Cardiac fibroblast (primary cell): ENCODE measurements at regions not wholly inside any gene's neighbourhood (a gene's known extent, or its start where the extent isn't known, plus 50 kb on each side); places are given as distances from the start of the nearest gene placed in this dataset.

Experiments
- DNase-seq, 2 donors: peaks; one replicate each; pipeline versions ENCODE4 v3.0.0 to v3.0.0-alpha.2; 2010; ENCODE audit warnings: low read depth in 2 of 2
- H3K4me3 ChIP-seq, 2 donors: replicated peaks in 1 of 2; 1 replicate in 1 of 2; 2 replicates in 1 of 2; pipeline ENCODE4 v1.5.1; 2011; ENCODE audit warnings: low read depth in 2 of 2, low read length in 2 of 2, mild to moderate bottlenecking in 2 of 2, moderate library complexity in 1 of 2
- TF ChIP-seq, protein P1 (sequence below): IDR thresholded peaks from one replicate; pipeline ENCODE4 v1.5.1; 2011; ENCODE audit warnings: low read depth, mild to moderate bottlenecking, low read length, inconsistent platforms

DNA sequence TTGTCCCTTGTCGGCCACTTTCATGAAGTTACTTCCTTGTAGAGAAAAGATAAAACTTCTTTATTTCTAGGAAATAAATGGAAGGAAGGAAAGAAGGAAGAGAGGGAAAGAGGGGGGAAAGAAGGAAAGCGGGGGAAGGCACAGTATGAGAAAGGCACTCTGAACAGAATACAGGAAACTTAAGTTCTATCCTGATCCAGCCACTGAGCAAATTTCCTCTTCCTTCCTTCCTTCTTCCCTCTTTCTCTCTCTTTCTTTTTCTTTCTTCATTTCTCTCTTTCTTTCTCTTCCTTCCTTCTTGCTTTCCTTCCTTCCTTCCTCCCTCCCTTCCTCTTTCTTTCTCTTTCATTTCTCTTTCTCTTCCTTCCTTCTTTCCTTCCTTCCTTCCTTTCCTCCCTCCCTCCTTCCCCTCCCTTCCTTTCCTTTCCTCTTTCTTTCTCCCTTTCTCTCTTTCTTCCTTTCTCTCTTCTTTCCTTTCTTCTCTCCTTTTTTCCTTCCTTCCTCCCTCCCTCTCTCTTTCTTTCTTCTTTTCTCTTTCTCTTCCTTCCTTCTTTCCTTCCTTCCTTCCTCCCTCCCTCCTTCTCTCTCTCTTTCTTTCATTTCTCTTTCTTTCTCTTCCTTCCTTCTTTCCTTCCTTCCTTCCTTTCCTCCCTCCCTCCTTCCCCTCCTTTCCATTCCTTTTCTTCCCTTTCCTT, 240.2 kb upstream of the BRINP1 start:
- no peak overlapping the region for H3K4me3 ChIP-seq
- DNase-seq: no peak
- TF ChIP-seq, protein P1, sequence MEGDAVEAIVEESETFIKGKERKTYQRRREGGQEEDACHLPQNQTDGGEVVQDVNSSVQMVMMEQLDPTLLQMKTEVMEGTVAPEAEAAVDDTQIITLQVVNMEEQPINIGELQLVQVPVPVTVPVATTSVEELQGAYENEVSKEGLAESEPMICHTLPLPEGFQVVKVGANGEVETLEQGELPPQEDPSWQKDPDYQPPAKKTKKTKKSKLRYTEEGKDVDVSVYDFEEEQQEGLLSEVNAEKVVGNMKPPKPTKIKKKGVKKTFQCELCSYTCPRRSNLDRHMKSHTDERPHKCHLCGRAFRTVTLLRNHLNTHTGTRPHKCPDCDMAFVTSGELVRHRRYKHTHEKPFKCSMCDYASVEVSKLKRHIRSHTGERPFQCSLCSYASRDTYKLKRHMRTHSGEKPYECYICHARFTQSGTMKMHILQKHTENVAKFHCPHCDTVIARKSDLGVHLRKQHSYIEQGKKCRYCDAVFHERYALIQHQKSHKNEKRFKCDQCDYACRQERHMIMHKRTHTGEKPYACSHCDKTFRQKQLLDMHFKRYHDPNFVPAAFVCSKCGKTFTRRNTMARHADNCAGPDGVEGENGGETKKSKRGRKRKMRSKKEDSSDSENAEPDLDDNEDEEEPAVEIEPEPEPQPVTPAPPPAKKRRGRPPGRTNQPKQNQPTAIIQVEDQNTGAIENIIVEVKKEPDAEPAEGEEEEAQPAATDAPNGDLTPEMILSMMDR: no peak

DNA sequence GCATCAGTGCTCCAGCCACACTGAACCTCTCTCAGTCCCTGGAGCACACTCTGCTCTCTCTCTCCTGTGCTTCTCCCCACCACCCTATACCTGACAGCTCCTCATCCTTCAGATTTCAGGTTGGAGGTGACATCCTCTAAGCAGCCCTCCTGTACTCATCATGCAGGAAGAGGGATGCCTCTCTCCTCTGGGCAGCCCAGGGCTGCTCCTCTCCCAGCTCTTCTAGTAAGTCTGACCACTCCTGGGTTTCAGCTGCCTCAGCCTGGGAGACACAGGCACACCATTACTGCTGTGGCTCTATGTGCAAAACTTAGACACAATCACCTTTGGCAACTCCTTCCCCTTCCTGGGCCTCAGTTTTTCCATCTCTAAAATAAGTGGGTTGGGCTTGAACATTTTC, 232.4 kb upstream of the BRINP1 start:
- TF ChIP-seq, protein P1: no peak
- no peak overlapping the region for H3K4me3 ChIP-seq
- DNase-seq: no peak

GRCh38 chr9:119597499-119597898, 228.3 kb upstream of the BRINP1 start:
- H3K4me3 ChIP-seq: no peak overlapping the region
- TF ChIP-seq, protein P1: no peak
- DNase-seq: no peak

GRCh38 chr9:119596703-119597102, 227.5 kb upstream of the BRINP1 start:
- TF ChIP-seq, protein P1: no peak
- no peak overlapping the region for H3K4me3 ChIP-seq
- DNase-seq: no peak

DNA sequence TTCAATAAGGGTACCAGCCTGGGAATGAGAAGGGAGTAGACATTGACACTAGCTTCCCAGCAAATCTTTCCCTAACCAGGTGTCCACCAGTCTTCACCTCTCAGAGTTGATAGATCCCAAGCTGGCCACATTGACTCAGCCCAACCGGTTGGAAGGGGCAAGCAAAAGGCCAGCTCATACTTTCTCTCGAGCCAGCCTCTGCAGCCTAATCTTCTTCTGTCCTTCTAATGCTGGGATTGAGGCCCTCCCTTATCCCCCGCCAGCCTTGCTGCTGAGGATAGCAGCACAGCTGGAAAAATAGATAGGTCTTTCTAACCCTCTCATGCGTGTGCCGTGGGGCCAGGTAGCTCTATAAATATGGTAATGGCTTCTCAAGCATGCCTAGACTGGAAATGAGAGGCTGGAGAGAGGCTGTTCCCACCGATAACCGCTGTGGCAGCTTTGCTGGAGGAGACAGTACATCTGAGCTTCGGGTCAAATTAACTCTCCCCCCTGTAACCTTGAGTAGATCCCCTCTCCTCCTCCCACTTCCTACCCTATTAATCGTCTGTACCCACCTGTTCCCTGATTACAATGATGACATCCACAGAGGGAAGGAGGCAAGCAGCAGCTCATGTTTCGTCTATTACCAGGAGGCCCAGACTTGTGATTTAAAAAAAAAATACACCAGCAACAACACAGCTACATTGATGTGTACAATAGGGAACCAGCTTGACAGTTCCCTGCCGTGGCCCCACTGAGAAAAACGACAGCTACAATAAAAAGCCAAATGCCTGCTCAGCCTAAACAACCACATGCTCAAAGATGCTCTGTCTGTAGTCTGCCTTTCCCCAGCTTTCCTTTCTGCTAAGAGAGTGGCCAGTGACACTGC, 219.9 kb upstream of the BRINP1 start:
- TF ChIP-seq, protein P1: no peak
- DNase-seq: no peak
- H3K4me3 ChIP-seq: no peak overlapping the region

- TF ChIP-seq, protein P1: no peak
- DNase-seq: no peak
- H3K4me3 ChIP-seq: no peak overlapping the region
These were observed 208.6 kb upstream of the BRINP1 start for GRCh38 chr9:119577881-119578280.
